ENCODE measurements at regions not wholly inside any gene's neighbourhood (a gene's known extent, or its start where the extent isn't known, plus 50 kb on each side); places are given as distances from the start of the nearest gene placed in this dataset.

GRCh38 chr4:123545667-123546572, 149.3 kb downstream of the SPRY1 start:
- no peak for DNase-seq

GRCh38 chr4:123546573-123547060, 150.0 kb downstream of the SPRY1 start:
- no peak for DNase-seq

DNA sequence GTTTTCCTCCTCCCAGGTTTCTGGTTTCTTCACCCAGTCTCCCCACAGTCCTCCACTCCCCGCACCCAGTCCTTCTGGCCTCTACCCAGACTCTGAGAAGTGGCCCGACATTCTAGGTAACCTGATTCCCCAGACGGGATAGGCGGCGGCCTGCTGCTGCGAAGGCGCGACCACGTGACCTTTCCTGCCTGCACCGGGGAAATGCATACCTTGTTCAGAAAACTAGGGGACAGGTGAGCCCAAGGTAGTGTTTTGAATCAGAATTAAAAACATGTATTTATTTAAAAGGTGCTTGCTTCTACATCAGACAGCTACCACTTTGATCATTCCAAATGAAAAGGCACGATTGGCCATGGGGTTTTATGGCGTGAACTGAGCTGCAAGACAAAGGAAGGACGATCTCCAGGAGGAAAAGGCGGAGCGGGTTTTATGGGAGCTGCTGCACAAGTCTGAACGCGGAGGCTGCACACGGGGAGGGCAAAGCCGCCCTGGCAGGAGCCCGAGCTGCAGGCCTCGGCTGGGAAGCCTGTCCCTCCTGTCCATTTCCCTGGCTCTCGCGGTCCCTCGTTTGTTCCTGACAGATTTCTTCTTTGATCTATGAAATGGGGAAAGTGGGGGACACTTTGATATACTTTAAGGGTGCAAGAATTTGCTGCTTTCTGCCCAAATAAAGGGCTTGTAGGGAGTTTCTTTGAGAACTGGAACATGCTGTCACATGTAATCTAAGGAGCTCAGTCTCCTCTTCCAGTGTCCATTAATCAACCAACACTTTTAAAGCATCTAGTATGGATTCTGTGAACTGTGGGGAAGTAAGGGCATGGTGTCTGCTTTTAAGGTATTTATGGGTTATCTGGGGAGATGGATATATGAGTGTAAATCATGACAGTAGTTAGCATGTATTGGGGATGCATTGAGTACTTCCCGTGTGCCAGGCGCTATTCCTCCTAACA, 150.9 kb downstream of the SPRY1 start:
- DNase-seq = peak; percentile 61

- no peak for DNase-seq
These were observed 156.7 kb downstream of the SPRY1 start for GRCh38 chr4:123553279-123553678.

- no peak for DNase-seq
These were observed 157.4 kb downstream of the SPRY1 start for GRCh38 chr4:123553733-123554637.

- DNase-seq = no peak
These were observed 158.2 kb downstream of the SPRY1 start for GRCh38 chr4:123554801-123555232.

GRCh38 chr4:123555233-123555806, 158.7 kb downstream of the SPRY1 start:
- peak; percentile 67 for DNase-seq

DNA sequence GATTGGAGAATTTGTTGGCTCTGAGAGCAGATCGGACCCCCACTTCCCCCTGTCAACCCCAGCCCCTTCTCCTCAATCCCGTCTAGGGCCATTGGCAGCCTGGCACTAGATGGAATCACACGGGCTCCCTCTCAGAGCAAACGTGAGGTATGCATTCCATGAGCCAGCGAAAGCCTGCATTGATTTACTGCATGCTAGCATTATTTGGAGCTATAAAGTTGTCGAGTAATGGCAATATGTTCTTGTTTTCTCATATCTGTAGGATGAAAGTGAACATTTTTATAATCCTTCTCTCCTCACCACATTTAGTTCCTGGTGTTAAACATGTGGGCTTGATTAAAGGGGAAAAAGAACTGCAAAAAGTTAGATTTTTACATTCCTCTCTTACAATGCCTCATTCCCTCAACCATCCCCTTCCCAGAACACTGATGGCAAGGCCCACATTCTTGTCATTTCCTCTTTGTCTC, 159.2 kb downstream of the SPRY1 start:
- DNase-seq = no peak

- DNase-seq = no peak
These were observed 159.9 kb downstream of the SPRY1 start for GRCh38 chr4:123556526-123556925.

- DNase-seq = no peak
These were observed 161.4 kb downstream of the SPRY1 start for GRCh38 chr4:123557857-123558536.

- DNase-seq = no peak
These were observed 162.3 kb downstream of the SPRY1 start for GRCh38 chr4:123558865-123559264.

DNA sequence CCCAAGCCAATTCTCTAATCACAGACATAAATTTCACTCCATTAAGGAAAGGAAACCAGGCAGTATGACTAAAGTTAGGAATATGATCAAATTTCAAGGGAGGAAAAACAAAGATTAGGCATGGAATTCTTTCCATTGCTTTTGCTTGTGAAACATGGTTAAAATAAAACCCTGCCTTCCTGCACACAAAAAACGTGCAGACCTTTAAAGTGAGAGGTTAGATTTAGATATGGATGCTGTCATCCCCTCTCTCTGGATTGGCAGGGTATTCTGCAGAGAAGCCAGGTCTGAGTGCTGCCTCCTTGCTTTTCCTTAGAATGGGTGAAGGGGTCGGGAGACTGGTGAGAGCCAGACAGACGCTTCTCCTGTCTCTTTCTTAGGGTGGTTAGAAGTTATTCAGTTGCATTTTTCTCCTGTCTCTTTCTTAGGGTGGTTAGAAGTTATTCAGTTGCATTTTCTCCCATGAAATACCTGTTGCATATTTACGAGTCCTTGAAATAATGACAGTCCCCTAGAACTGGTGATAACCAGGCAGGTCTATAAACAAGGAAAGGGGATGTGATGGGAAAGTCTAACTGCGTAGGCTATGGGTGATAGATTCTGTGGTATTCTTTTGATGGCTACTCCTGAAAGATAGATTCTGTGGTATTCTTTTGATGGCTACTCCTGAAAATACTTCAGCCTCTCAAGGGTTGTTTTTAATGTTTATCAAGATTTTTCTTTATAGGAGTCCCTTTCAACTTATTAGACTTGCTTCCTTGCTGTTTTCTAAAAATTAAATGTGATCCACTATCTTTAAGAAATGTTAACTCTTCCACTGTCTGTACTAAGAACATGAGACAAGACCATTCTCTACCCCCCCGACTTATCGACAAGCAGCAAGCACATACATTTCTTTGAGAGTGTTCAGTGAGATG, 163.6 kb downstream of the SPRY1 start:
- no peak for DNase-seq

- DNase-seq = no peak
These were observed 164.9 kb downstream of the SPRY1 start for GRCh38 chr4:123561525-123561924.

GRCh38 chr4:123562994-123563750, 166.6 kb downstream of the SPRY1 start:
- no peak for DNase-seq

GRCh38 chr4:123564758-123565346, 168.3 kb downstream of the SPRY1 start:
- DNase-seq = peak; percentile 27

- no peak for DNase-seq
These were observed 172.3 kb downstream of the SPRY1 start for GRCh38 chr4:123568936-123569335.

GRCh38 chr4:123569541-123569940, 172.9 kb downstream of the SPRY1 start:
- DNase-seq = no peak

- DNase-seq = no peak
These were observed 177.4 kb downstream of the SPRY1 start for GRCh38 chr4:123573866-123574508.
